ENCODE measurements at regions not wholly inside any gene's neighbourhood (a gene's known extent, or its start where the extent isn't known, plus 50 kb on each side); places are given as distances from the start of the nearest gene placed in this dataset.

GRCh38 chr4:67229148-67229547 is 316.2 kb downstream of the CENPC start:
- TF ChIP-seq CTCF (optimal IDR thresholded peaks at IDR 0.05 in 1 of 3, IDR thresholded peaks at IDR 0.05 in 1 of 3, conservative IDR thresholded peaks at IDR 0.05 in 1 of 3; ENCODE audit: extremely low read depth in 1 of 3, insufficient read depth in 2 of 3, low read length in 3 of 3) (no peak), EZH2 (IDR thresholded peaks at IDR 0.05; ENCODE audit: low read length) (no peak)

Measured in keratinocyte (primary cell).